ENCODE measurements at regions not wholly inside any gene's neighbourhood (a gene's known extent, or its start where the extent isn't known, plus 50 kb on each side); places are given as distances from the start of the nearest gene placed in this dataset.

DNA sequence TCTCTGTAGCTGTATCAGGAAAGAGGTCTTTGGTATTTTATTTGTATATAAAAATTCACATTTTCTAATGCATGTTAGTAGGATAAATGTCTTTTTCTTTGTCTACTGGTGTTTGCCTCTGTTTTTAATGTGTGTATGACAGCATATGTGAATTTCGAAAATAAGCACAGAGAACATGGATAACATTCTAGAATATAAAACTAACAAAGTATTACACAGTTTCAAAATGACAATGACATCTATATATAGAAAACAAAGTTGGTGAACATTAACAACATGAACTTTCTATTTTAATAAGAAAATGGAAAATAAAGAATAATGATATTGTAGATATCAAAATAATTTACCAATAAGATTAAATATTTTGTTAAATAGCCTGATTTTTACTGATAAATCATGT lies 608.0 kb downstream of the COL12A1 start:
- TF ChIP-seq CTCF (IDR thresholded peaks at IDR 0.05; ENCODE audit: low read length) (no peak), EZH2 (IDR thresholded peaks at IDR 0.05; ENCODE audit: borderline replicate concordance, low read length) (no peak)
